DOHH2 (cell line): ENCODE measurements at regions not wholly inside any gene's neighbourhood (a gene's known extent, or its start where the extent isn't known, plus 50 kb on each side); places are given as distances from the start of the nearest gene placed in this dataset.

ENCODE experiments used
- H3F3A ChIP-seq: fragments of 200-600 bp; sonication (generic), shearing (Covaris generic); 2 replicates; pipeline ENCODE4 v1.6.0; 2016; ENCODE audit warnings: antibody characterized with exemption, mild to moderate bottlenecking; ENCODE audit not compliant: control insufficient read depth, insufficient read depth
- H3K27ac ChIP-seq: fragments of 200-600 bp; sonication (generic); 2 replicates; pipeline ENCODE4 v1.5.1; 2014; ENCODE audit warnings: low read depth, mild to moderate bottlenecking, low read length, moderate library complexity
- H3K27me3 ChIP-seq: fragments of 200-600 bp; sonication (generic); 2 replicates; pipeline ENCODE4 v1.6.1; 2014; ENCODE audit warnings: mild to moderate bottlenecking, low read length, mixed read lengths; ENCODE audit not compliant: control insufficient read depth
- H3K36me3 ChIP-seq: fragments of 200-600 bp; sonication (generic); 2 replicates; pipeline ENCODE4 v1.6.1; 2014; ENCODE audit warnings: mild to moderate bottlenecking, low read length, moderate library complexity, mixed read lengths; ENCODE audit not compliant: control insufficient read depth
- H3K4me1 ChIP-seq: fragments of 200-600 bp; sonication (generic); 2 replicates; pipeline ENCODE4 v1.6.1; 2014; ENCODE audit warnings: mild to moderate bottlenecking, low read length, mixed read lengths; ENCODE audit not compliant: control insufficient read depth
- H3K4me2 ChIP-seq: fragments of 200-600 bp; sonication (generic); 2 replicates; pipeline ENCODE4 v1.6.0; 2014; ENCODE audit warnings: mild to moderate bottlenecking, low read length, moderate library complexity
- H3K4me3 ChIP-seq: fragments of 200-600 bp; sonication (generic); 2 replicates; pipeline ENCODE4 v1.5.1; 2014; ENCODE audit warnings: mild to moderate bottlenecking, low read length, mixed read lengths
- H3K79me2 ChIP-seq: fragments of 200-600 bp; sonication (generic); 2 replicates; pipeline ENCODE4 v1.6.1; 2014; ENCODE audit warnings: mild to moderate bottlenecking, low read length, mixed read lengths; ENCODE audit not compliant: control insufficient read depth
- H3K9me2 ChIP-seq: fragments of 200-600 bp; sonication (generic); replicated peaks from 2 replicates; pipeline ENCODE4 v1.6.1; 2014; ENCODE audit warnings: mild to moderate bottlenecking, low read length, mixed read lengths; ENCODE audit not compliant: control insufficient read depth
- H3K9me3 ChIP-seq: fragments of 200-600 bp; sonication (generic); 2 replicates; pipeline ENCODE4 v1.6.1; 2014; ENCODE audit warnings: antibody characterized with exemption, low read length, mixed read lengths; ENCODE audit not compliant: control insufficient read depth, insufficient read depth
- H4K20me1 ChIP-seq: fragments of 200-600 bp; sonication (generic); 2 replicates; pipeline ENCODE4 v1.6.0; 2014; ENCODE audit warnings: low read depth, mild to moderate bottlenecking, antibody characterized with exemption, low read length, moderate library complexity; ENCODE audit not compliant: control insufficient read depth, insufficient read depth
- EZH2phosphoT487 ChIP-seq: fragments of 200-600 bp; sonication (generic); IDR thresholded peaks from 2 replicates; pipeline ENCODE4 v1.6.1; 2017; ENCODE audit warnings: borderline replicate concordance, mild to moderate bottlenecking, antibody characterized with exemption, low read length, moderate library complexity, mixed read lengths
- TF ChIP-seq, protein P1 (sequence below): fragments of 200-600 bp; sonication (generic); IDR thresholded peaks from one replicate; pipeline ENCODE4 v1.5.1; 2014; ENCODE audit warnings: antibody characterized with exemption, mild to moderate bottlenecking, low read depth, low read length; ENCODE audit not compliant: poor library complexity, severe bottlenecking

DNA sequence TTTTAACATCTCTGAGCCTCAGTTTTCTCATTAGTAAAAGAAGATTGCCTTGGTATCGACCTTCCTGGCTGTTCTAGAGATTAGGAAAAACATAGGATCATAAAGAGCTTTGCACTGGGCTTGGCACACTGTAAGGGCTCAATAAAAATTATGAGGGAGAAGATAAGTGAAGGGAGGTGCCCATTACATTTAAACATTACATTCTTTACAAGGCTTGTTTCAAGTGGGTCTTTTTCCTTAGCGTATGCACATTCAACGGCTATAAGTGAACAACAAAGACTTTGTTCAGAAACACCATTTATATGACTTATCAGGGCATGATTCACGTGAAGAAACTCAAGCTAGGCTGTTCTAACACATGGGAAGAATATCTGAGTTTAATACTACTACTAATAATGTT is 351.9 kb upstream of the NPVF start:
- H3K4me3 ChIP-seq, result no peak overlapping the region
- H3K9me3 ChIP-seq, result no peaks in the 10 kb centered on the region
- H3K4me2 ChIP-seq, result no peak overlapping the region
- no peak for TF ChIP-seq EZH2phosphoT487
- TF ChIP-seq, protein P1, sequence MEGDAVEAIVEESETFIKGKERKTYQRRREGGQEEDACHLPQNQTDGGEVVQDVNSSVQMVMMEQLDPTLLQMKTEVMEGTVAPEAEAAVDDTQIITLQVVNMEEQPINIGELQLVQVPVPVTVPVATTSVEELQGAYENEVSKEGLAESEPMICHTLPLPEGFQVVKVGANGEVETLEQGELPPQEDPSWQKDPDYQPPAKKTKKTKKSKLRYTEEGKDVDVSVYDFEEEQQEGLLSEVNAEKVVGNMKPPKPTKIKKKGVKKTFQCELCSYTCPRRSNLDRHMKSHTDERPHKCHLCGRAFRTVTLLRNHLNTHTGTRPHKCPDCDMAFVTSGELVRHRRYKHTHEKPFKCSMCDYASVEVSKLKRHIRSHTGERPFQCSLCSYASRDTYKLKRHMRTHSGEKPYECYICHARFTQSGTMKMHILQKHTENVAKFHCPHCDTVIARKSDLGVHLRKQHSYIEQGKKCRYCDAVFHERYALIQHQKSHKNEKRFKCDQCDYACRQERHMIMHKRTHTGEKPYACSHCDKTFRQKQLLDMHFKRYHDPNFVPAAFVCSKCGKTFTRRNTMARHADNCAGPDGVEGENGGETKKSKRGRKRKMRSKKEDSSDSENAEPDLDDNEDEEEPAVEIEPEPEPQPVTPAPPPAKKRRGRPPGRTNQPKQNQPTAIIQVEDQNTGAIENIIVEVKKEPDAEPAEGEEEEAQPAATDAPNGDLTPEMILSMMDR, result no peak
- no peaks in the 10 kb centered on the region for H3K9me2 ChIP-seq
- peaks cover 13% of the 10 kb centered on the region for H3K27me3 ChIP-seq
- H3K36me3 ChIP-seq, result no peaks in the 10 kb centered on the region
- no peaks in the 10 kb centered on the region for H4K20me1 ChIP-seq
- H3K27ac ChIP-seq, result no peak overlapping the region
- no peaks in the 10 kb centered on the region for H3F3A ChIP-seq
- no peaks in the 10 kb centered on the region for H3K4me1 ChIP-seq
- H3K79me2 ChIP-seq, result no peaks in the 10 kb centered on the region

DNA sequence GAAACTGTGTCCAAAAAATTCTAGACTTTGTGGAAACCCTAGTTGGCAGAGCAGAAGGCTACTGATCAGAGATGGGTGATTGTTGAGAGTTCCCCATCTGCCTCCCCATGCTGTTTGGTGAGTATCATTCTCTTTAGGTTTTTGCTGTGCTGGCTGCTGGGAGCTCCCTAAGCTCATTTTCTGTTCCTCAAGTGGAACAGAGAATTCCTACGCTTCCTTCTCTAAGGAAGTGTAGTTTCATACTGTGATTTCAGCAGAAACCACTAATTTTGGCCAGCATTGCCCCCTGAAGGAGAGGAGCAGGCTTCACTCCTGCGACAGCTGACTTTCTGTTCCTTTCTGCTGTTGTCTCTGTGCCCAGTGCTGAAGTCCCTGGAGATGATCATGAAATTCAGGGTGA is 355.3 kb upstream of the NPVF start:
- no peaks in the 10 kb centered on the region for H3K9me3 ChIP-seq
- no peaks in the 10 kb centered on the region for H4K20me1 ChIP-seq
- no peaks in the 10 kb centered on the region for H3K79me2 ChIP-seq
- H3F3A ChIP-seq, result no peaks in the 10 kb centered on the region
- H3K27me3 ChIP-seq, result peaks cover 15% of the 10 kb centered on the region
- H3K27ac ChIP-seq, result no peak overlapping the region
- no peaks in the 10 kb centered on the region for H3K9me2 ChIP-seq
- no peak overlapping the region for H3K4me3 ChIP-seq
- no peak overlapping the region for H3K4me2 ChIP-seq
- TF ChIP-seq EZH2phosphoT487, result no peak
- H3K4me1 ChIP-seq, result no peaks in the 10 kb centered on the region
- no peaks in the 10 kb centered on the region for H3K36me3 ChIP-seq

DNA sequence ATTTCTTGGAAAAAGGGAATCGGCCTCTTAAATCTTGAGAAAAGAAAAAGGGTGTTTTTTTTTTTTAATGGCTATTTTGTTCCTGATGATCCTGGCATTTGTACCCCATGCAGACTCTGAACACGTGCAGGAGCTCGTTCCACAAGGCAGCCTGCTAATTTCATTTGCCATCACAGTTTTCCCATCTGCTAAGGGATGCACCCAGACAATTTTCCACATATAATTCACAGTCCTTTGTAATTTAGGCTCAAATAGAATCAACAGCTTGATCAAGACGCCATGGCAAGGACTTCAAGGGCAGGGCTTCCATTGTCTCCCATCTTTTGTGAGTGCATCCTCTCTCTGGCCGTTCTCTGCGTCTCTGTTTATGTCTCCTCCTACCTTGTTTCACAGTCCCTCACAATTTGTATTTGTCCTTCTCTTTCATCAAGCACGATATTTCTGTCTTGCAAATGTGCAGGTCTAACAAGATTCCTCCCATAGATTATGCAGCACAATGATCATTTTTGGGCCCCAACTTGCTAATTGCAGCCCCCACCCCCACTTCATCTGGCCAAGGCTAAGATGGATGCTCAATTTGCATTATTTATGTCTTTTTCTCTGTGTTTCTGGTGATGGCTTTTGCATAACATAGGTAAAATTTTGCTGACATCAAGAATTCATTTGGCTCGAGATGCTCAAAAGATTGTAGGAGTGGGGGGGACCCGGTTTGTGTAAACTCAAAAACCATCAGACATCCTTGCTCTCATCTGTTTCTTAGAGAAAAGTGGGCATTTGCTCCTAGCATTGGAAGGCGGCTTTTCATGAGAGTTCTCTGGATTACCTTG is 356.0 kb upstream of the NPVF start:
- Histone ChIP-seq H3F3A (no peaks in the 10 kb centered on the region), H3K36me3 (no peaks in the 10 kb centered on the region), H3K9me3 (no peaks in the 10 kb centered on the region), H3K27ac (no peak overlapping the region), H3K4me3 (no peak overlapping the region), H3K4me2 (no peak overlapping the region), H4K20me1 (no peaks in the 10 kb centered on the region), H3K4me1 (no peaks in the 10 kb centered on the region), H3K9me2 (no peaks in the 10 kb centered on the region), H3K79me2 (no peaks in the 10 kb centered on the region), H3K27me3 (peaks cover 13% of the 10 kb centered on the region)
- TF ChIP-seq, protein P1, result no peak
- no peak for TF ChIP-seq EZH2phosphoT487

DNA sequence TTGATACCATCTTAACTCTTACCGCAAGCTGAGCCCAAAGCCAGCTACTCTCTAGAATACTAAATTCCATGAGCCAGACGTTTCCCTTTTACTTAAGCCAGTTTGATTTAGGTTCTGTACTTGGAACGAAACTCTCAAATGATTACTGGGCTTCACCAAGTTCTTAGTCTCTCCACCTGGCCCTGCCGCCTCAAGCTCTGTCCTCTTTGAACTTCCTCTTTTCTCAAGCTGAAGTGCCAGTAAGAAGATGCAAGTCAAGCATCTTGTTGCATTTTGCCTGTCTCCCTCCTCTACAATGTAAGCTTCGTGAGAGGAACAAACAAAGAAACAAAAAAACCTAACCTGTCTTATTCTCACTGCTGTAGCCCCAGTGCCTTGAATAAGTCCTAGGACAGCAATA is 358.2 kb upstream of the NPVF start:
- Histone ChIP-seq H3K27me3 (0 out of 2 replicates have a peak, but pooled peaks cover 8% of the 10 kb centered on the region), H4K20me1 (no peaks in the 10 kb centered on the region)
- TF ChIP-seq, protein P1, result no peak
- no peak for TF ChIP-seq EZH2phosphoT487

More for the DNA sequence above, 358.2 kb upstream of the NPVF start:
- Histone ChIP-seq H3K36me3 (no peaks in the 10 kb centered on the region), H3K4me2 (no peak overlapping the region), H3K4me1 (no peaks in the 10 kb centered on the region), H3K9me2 (no peaks in the 10 kb centered on the region), H3K4me3 (no peak overlapping the region), H3K9me3 (no peaks in the 10 kb centered on the region), H3K27ac (no peak overlapping the region), H3F3A (no peaks in the 10 kb centered on the region), H3K79me2 (no peaks in the 10 kb centered on the region)
